ENCODE measurements at regions not wholly inside any gene's neighbourhood (a gene's known extent, or its start where the extent isn't known, plus 50 kb on each side); places are given as distances from the start of the nearest gene placed in this dataset.

- no peak for DNase-seq
- Mint-ChIP-seq H3K4me1 (no peaks in the 10 kb centered on the region), H3K9me3 (peaks cover 6% of the 10 kb centered on the region), H3K27ac (no peak overlapping the region), H3K36me3 (ENCODE audit: low read depth) (no peaks in the 10 kb centered on the region), H3K4me3 (no peak overlapping the region), H3K27me3 (ENCODE audit: low read depth, poor library complexity) (no peaks in the 10 kb centered on the region)
- TF ChIP-seq, protein P1, sequence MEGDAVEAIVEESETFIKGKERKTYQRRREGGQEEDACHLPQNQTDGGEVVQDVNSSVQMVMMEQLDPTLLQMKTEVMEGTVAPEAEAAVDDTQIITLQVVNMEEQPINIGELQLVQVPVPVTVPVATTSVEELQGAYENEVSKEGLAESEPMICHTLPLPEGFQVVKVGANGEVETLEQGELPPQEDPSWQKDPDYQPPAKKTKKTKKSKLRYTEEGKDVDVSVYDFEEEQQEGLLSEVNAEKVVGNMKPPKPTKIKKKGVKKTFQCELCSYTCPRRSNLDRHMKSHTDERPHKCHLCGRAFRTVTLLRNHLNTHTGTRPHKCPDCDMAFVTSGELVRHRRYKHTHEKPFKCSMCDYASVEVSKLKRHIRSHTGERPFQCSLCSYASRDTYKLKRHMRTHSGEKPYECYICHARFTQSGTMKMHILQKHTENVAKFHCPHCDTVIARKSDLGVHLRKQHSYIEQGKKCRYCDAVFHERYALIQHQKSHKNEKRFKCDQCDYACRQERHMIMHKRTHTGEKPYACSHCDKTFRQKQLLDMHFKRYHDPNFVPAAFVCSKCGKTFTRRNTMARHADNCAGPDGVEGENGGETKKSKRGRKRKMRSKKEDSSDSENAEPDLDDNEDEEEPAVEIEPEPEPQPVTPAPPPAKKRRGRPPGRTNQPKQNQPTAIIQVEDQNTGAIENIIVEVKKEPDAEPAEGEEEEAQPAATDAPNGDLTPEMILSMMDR (IDR thresholded peaks at IDR 0.05): no peak
Observed at GRCh38 chr12:17215759-17216570, 610.0 kb upstream of the LMO3 start.

DNA sequence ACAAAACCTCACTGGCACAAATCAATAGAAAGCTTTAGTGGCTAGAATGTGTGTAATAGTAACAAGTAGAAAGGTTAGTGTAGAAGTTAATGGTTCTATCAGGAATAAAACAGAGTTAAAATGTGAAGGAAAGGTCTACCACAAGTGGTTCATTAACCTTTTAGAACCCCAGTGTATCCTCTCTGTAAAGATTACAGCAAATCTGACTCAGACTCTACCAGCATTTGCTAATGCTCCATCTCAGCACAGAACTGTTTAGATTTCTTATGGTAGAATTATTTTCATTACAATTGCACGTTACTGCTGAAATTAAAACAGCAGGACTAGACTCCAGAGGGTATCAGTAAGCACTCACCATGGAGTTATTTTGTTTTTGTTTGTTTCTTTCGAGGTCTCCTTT, 609.0 kb upstream of the LMO3 start:
- TF ChIP-seq, protein P1 (IDR thresholded peaks at IDR 0.05): no peak
- no peak for DNase-seq
- H3K4me3 Mint-ChIP-seq: no peak overlapping the region

GRCh38 chr12:17206553-17206952, 600.6 kb upstream of the LMO3 start:
- H3K27me3 Mint-ChIP-seq (ENCODE audit: low read depth, poor library complexity): no peaks in the 10 kb centered on the region
- no peaks in the 10 kb centered on the region for H3K36me3 Mint-ChIP-seq (ENCODE audit: low read depth)
- no peaks in the 10 kb centered on the region for H3K4me1 Mint-ChIP-seq
- H3K27ac Mint-ChIP-seq: no peak overlapping the region
- H3K9me3 Mint-ChIP-seq: no peaks in the 10 kb centered on the region
- no peak for DNase-seq
- no peak overlapping the region for H3K4me3 Mint-ChIP-seq
- TF ChIP-seq, protein P1 (IDR thresholded peaks at IDR 0.05): no peak

More for the DNA sequence above, 609.0 kb upstream of the LMO3 start:
- Mint-ChIP-seq H3K27me3 (ENCODE audit: low read depth, poor library complexity) (no peaks in the 10 kb centered on the region), H3K9me3 (peaks cover 6% of the 10 kb centered on the region), H3K27ac (no peak overlapping the region), H3K4me1 (no peaks in the 10 kb centered on the region), H3K36me3 (ENCODE audit: low read depth) (no peaks in the 10 kb centered on the region)

DNA sequence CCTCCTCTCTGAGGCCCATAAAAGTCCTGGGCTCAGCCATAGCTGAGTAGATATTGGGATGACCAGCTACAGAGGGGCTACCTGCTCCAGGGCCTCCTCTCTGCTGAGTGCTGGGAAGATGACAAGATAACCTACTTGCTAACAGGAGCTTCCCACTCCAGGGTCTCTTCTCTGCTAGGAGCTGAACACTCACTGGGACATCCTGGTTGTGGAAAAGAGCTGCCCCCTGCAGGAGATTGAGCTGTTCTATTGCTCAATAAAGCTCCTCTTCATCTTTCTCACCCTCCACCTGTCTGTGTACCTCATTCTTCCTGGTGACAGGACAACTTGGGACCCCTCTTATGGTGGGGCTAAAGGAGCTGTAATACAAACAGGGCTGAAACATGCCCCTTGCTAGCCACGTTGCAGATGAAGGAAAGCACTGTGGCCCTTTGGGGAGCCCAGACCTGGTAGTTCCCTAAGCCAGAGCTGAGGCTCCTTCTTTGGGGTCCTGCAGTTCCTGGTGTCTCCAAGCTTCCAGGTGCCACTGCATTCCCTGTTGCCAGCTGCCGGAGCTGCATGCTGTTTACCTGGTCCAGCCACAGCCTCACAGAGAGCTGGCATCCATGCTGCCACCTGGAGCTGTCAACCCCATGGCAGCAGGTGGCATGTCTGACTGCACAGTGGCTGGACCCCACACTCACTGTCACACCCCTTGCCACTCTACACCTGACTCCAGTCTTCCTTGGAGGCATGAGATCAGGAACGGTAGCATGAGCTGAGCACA, 598.5 kb upstream of the LMO3 start:
- TF ChIP-seq, protein P1 (IDR thresholded peaks at IDR 0.05): no peak
- Mint-ChIP-seq H3K4me3 (no peak overlapping the region), H3K27ac (no peak overlapping the region), H3K27me3 (ENCODE audit: low read depth, poor library complexity) (no peaks in the 10 kb centered on the region), H3K36me3 (ENCODE audit: low read depth) (no peaks in the 10 kb centered on the region), H3K9me3 (no peaks in the 10 kb centered on the region), H3K4me1 (no peaks in the 10 kb centered on the region)
- DNase-seq: no peak

- Mint-ChIP-seq H3K4me3 (no peak overlapping the region), H3K9me3 (no peaks in the 10 kb centered on the region), H3K4me1 (no peaks in the 10 kb centered on the region), H3K36me3 (ENCODE audit: low read depth) (no peaks in the 10 kb centered on the region), H3K27me3 (ENCODE audit: low read depth, poor library complexity) (no peaks in the 10 kb centered on the region), H3K27ac (no peak overlapping the region)
- TF ChIP-seq, protein P1 (IDR thresholded peaks at IDR 0.05): no peak
- no peak for DNase-seq
Observed at GRCh38 chr12:17203497-17203896, 597.5 kb upstream of the LMO3 start.
